HEK293T (cell line): ENCODE measurements at regions not wholly inside any gene's neighbourhood (a gene's known extent, or its start where the extent isn't known, plus 50 kb on each side); places are given as distances from the start of the nearest gene placed in this dataset.

Source experiments
- CTCF ChIA-PET: fragments of 350-600 bp; formaldehyde crosslinking; extraction: SDS; loops from one replicate; lab custom pipeline; 2021; ENCODE audit warnings: antibody characterized with exemption, inconsistent platforms; lab: Yijun Ruan, JAX
- POLR2A ChIA-PET: fragments of 350-600 bp; formaldehyde crosslinking; extraction: SDS; loops from one replicate; lab custom pipeline; 2020; ENCODE audit warnings: antibody characterized with exemption, inconsistent platforms; lab: Yijun Ruan, JAX
- DNase-seq: peaks from one replicate; pipeline ENCODE4 v3.0.0; 2012; ENCODE audit warnings: mixed read lengths; ENCODE audit errors: extremely low spot score
- ARNT ChIP-seq: fragments of 450-650 bp; IDR thresholded peaks from 2 replicates; pipeline ENCODE4 v1.6.1; 2017; ENCODE audit warnings: mild to moderate bottlenecking
- BHLHE40 ChIP-seq: fragments of 450-650 bp; IDR thresholded peaks from 2 replicates; pipeline ENCODE4 v1.6.1; 2016; ENCODE audit warnings: mild to moderate bottlenecking, moderate library complexity, borderline replicate concordance
- CTBP1 ChIP-seq: fragments of 450-650 bp; IDR thresholded peaks from 2 replicates; pipeline ENCODE4 v1.6.1; 2016; ENCODE audit warnings: borderline replicate concordance
- ELF4 ChIP-seq: fragments of 450-650 bp; IDR thresholded peaks from 2 replicates; pipeline ENCODE4 v1.6.1; 2017; ENCODE audit warnings: antibody characterized with exemption
- FOXA1 ChIP-seq: fragments of 450-650 bp; IDR thresholded peaks from 2 replicates; pipeline ENCODE4 v1.6.1; 2016; ENCODE audit warnings: mild to moderate bottlenecking
- FOXK2 ChIP-seq: fragments of 450-650 bp; IDR thresholded peaks from 2 replicates; pipeline ENCODE4 v1.6.1; 2016; ENCODE audit warnings: mild to moderate bottlenecking
- FOXM1 ChIP-seq: fragments of 450-650 bp; IDR thresholded peaks from 2 replicates; pipeline ENCODE4 v1.6.1; 2017; ENCODE audit warnings: mild to moderate bottlenecking, borderline replicate concordance
- HDGF ChIP-seq: fragments of 450-650 bp; IDR thresholded peaks from 2 replicates; pipeline ENCODE4 v1.6.1; 2017; ENCODE audit warnings: antibody characterized with exemption, borderline replicate concordance
- L3MBTL2 ChIP-seq: fragments of 450-650 bp; conservative IDR thresholded peaks from 2 replicates; pipeline ENCODE4 v1.6.1; 2016; ENCODE audit warnings: mild to moderate bottlenecking
- LEF1 ChIP-seq: fragments of 450-650 bp; IDR thresholded peaks from 2 replicates; pipeline ENCODE4 v1.6.1; 2017; ENCODE audit warnings: mild to moderate bottlenecking, borderline replicate concordance
- NFRKB ChIP-seq: fragments of 450-650 bp; IDR thresholded peaks from 2 replicates; pipeline ENCODE4 v1.6.1; 2016; ENCODE audit warnings: mild to moderate bottlenecking, moderate library complexity
- SP1 ChIP-seq: fragments of 450-650 bp; IDR thresholded peaks from 2 replicates; pipeline ENCODE4 v1.6.1; 2017
- SUZ12 ChIP-seq: fragments of 450-650 bp; IDR thresholded peaks from 2 replicates; pipeline ENCODE4 v1.6.1; 2016; ENCODE audit warnings: mild to moderate bottlenecking
- TARDBP ChIP-seq: fragments of 450-650 bp; IDR thresholded peaks from 2 replicates; pipeline ENCODE4 v1.6.1; 2016
- ZNF384 ChIP-seq: fragments of 450-650 bp; IDR thresholded peaks from 2 replicates; pipeline ENCODE4 v1.6.1; 2016
- TF ChIP-seq, protein P1 (sequence below): fragments of 450-650 bp; IDR thresholded peaks from 2 replicates; pipeline ENCODE4 v1.6.1; 2016

DNA sequence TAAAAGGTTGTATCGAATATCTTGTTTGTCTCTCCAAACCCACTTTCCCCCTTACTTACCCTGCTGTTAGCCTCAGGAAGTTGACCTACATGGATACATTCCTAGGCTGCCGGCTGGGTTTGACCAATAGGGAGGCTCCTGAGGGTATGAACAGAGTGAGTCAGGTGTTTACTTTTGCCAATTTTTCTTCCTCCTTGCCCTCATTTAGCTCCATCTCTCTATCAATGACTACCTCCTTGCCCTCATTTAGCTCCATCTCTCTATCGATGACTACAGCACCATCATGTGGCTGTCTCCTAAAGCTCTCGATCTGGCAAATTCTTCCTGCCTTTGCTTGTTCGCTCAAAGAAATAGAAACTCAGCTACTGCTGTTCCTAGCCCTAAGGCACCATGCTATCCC lies 571.9 kb upstream of the CRIM1 start:
- POLR2A ChIA-PET, result interaction anchor here (0.9 kb wide), 1 partner anchor 12 kb away, joined by 3 read pairs; no protein-coding TSS in a partner anchor
- CTCF ChIA-PET, result no interaction called here
- no peak for DNase-seq
- TF ChIP-seq FOXM1 (no peak), ZNF384 (no peak), ELF4 (no peak), LEF1 (no peak), L3MBTL2 (no peak), TARDBP (no peak), HDGF (no peak), FOXK2 (no peak), BHLHE40 (no peak), FOXA1 (no peak), NFRKB (no peak), CTBP1 (no peak), SUZ12 (no peak), ARNT (no peak)
- TF ChIP-seq, protein P1, sequence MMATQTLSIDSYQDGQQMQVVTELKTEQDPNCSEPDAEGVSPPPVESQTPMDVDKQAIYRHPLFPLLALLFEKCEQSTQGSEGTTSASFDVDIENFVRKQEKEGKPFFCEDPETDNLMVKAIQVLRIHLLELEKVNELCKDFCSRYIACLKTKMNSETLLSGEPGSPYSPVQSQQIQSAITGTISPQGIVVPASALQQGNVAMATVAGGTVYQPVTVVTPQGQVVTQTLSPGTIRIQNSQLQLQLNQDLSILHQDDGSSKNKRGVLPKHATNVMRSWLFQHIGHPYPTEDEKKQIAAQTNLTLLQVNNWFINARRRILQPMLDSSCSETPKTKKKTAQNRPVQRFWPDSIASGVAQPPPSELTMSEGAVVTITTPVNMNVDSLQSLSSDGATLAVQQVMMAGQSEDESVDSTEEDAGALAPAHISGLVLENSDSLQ, result no peak

DNA sequence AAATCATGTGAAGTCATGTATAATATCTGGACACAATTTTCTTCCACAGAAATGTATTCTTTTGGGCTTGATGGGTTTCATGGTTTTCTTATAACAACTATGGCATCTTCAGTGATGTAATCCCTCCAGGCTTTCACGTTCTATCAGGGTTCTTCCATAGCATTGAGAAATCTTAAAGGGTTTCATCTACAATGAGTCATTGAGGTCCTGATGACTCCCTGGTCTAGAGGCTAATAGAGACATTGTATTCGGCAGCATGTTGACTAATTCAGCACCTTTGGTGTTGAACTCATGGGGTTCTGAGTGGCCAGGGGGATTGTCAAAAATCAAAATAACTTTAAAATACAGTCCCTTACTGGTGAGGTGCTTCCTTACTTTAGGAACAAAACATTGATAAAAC lies 614.0 kb upstream of the CRIM1 start:
- ChIA-PET CTCF (no interaction called here), POLR2A (no interaction called here)
- no peak for DNase-seq
- no peak for TF ChIP-seq CTBP1
- no peak for TF ChIP-seq L3MBTL2
- TF ChIP-seq HDGF, result no peak
- TF ChIP-seq FOXA1, result no peak
- TF ChIP-seq SUZ12, result no peak
- no peak for TF ChIP-seq FOXK2
- TF ChIP-seq ARNT, result no peak

DNA sequence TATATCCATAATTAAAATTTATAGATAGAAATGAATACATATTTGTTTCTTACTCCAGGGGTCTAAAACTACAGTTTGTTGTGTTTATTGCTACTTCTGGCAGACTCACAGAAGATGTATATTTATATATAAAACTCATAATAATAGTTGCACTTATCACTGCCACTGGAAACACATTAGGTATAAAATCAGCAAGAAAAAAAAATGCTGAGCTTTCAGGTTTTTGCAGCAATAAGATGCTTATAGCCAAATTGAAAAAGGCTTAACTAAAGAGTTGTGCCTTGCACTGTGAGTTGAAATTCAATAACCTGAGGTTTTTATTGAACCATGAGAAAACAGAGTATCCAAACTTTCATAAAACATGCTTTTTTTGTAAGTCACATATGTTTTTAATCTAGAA lies 623.9 kb upstream of the CRIM1 start:
- ChIA-PET POLR2A (no interaction called here), CTCF (no interaction called here)
- no peak for DNase-seq
- no peak for TF ChIP-seq FOXK2
- no peak for TF ChIP-seq FOXA1
- no peak for TF ChIP-seq TARDBP
- TF ChIP-seq HDGF, result no peak
- no peak for TF ChIP-seq ZNF384
- TF ChIP-seq ARNT, result no peak
- TF ChIP-seq, protein P1, result no peak
- TF ChIP-seq L3MBTL2, result no peak
- no peak for TF ChIP-seq NFRKB
- no peak for TF ChIP-seq ELF4
- no peak for TF ChIP-seq LEF1
- no peak for TF ChIP-seq BHLHE40
- TF ChIP-seq SP1, result no peak
- no peak for TF ChIP-seq CTBP1
- no peak for TF ChIP-seq SUZ12

DNA sequence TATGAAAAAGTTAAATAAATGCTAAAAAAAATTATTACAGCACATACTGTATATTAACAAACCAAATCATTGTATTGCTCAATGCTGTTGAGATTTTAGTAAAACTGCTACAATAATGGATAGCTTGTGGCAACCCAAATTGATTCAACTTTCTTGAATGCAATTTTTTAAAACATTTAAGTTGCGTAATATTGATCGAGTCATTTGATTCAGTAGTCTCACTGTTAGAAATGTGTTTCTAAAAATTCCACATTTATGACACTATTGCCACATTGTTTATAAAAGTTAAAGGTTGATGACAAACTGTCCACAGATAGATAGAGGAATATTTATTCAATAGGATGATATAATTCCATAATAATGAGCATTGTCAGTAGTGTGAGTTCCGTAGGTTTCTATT lies 640.7 kb upstream of the CRIM1 start:
- no peak for DNase-seq
- CTCF ChIA-PET, result no interaction called here
- TF ChIP-seq, protein P1, result no peak
- no peak for TF ChIP-seq CTBP1
- no peak for TF ChIP-seq FOXM1
- TF ChIP-seq TARDBP, result no peak
- no peak for TF ChIP-seq ELF4
- no peak for TF ChIP-seq ZNF384
- TF ChIP-seq HDGF, result no peak
- POLR2A ChIA-PET, result no interaction called here

DNA sequence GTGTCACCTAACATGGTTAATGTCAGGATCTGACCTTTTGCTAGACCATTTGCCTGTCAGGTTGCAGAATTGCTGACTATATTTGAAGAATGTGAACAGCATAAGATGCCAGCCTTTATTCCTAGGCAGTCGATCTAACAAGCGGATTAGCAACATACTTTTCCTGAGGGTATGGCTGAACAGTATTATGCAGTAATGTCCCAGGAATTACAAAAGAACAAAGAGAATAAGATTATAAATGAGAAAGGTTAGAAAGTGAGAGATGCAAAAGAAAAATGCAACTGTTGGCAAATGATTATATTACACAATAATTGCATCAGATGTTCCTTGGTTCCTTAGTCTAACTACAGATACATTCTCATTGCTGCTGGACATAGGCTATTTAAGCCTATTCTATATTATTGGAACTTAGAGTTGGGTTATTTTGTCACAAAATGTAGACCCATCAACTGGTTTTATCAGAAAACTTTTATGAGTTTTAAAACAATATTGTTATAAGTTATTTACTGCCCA lies 647.1 kb upstream of the CRIM1 start:
- TF ChIP-seq FOXA1 (no peak), CTBP1 (no peak), NFRKB (no peak), FOXK2 (no peak), BHLHE40 (no peak), HDGF (no peak), LEF1 (no peak)
- TF ChIP-seq, protein P1, result no peak
- POLR2A ChIA-PET, result no interaction called here
- no peak for DNase-seq
- CTCF ChIA-PET, result no interaction called here

DNA sequence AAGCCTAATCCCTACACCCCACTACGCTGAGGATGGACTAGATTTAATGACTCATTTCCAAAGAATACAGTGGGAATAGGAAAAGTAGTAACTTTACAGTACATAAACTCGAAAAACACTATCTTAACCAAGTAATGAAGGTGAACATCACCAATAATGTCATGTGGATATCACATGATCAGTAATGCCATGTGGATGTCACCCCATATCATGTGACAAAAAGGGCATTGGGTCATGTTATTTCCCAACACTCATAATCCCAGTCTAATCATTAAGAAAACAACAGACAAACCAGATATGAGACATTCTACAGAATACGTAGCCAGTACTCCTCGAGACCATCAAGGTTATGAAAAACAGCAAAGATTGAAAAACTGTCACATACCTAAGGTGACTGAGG lies 667.3 kb upstream of the CRIM1 start:
- TF ChIP-seq L3MBTL2 (no peak), LEF1 (no peak), BHLHE40 (no peak), HDGF (no peak), TARDBP (no peak), FOXA1 (no peak), FOXK2 (no peak), SUZ12 (no peak), SP1 (no peak), CTBP1 (no peak), ZNF384 (no peak), NFRKB (no peak), ELF4 (no peak)
- TF ChIP-seq, protein P1, result no peak
- CTCF ChIA-PET, result no interaction called here
- POLR2A ChIA-PET, result no interaction called here
- no peak for DNase-seq
